HCT116 (cell line): ENCODE measurements at regions not wholly inside any gene's neighbourhood (a gene's known extent, or its start where the extent isn't known, plus 50 kb on each side); places are given as distances from the start of the nearest gene placed in this dataset.

Experiments used
- ATAC-seq: fragments of 200-7000 bp; cut with Tn5 transposase; 2 replicates; pipeline ENCODE4 v1.9.1; 2020; ENCODE audit warnings: mild to moderate bottlenecking, moderate library complexity
- BruUV-seq: library from RNA; stranded (reverse); fragments of 400-500 nt; replicated peaks from 2 replicates; lab custom pipeline; 2021; lab: Mats Ljungman, UMichigan
- CTCF ChIA-PET: fragments of 300-600 bp; sonication (Branson Sonifier 250); formaldehyde crosslinking; loops from one replicate; lab custom pipeline; 2021; ENCODE audit warnings: antibody characterized with exemption; lab: Charles Lee
- POLR2A ChIA-PET: fragments of 300-600, 350-600 bp; sonication (Branson Sonifier 250); formaldehyde crosslinking; loops from one replicate; lab custom pipeline; 2021; ENCODE audit warnings: antibody characterized with exemption; lab: Charles Lee
- RAD21 ChIA-PET, 2 experiments: fragments of 300-600 bp; sonication (Branson Sonifier 250); formaldehyde crosslinking; loops; one replicate each; lab custom pipeline; 2023; ENCODE audit warnings: low total read pairs in 2 of 2; ENCODE audit not compliant: uncharacterized antibody in 2 of 2, unreplicated experiment in 2 of 2, low non-redundant PET in 1 of 2; lab: Charles Lee
- DNase-seq: peaks from one replicate; pipeline ENCODE4 v3.0.0-alpha.2; 2010; ENCODE audit warnings: low read depth, low spot score
- H2AFZ ChIP-seq: fragments of 200-600 bp; shearing (Covaris generic), sonication (generic); 2 replicates; pipeline ENCODE4 v1.6.1; 2017; ENCODE audit warnings: low read depth, mixed run types, mixed read lengths, antibody characterized with exemption, low read length; ENCODE audit not compliant: poor library complexity, severe bottlenecking
- H3K27ac ChIP-seq: 2 replicates; pipeline ENCODE4 v1.5.1; 2012; ENCODE audit warnings: low read depth, low read length
- H3K27me3 ChIP-seq: fragments of 200-600 bp; sonication (generic); 2 replicates; pipeline ENCODE4 v1.6.1; 2016; ENCODE audit warnings: mixed run types, low read length, mixed read lengths; ENCODE audit not compliant: insufficient read depth
- H3K36me3 ChIP-seq, 2 experiments: fragments of 200-500 bp in 1 of 2; fragments of 200-600 bp in 1 of 2; sonication (Bioruptor generic) in 1 of 2; sonication (generic) in 1 of 2; 2 replicates each; pipeline versions ENCODE4 v1.5.1 to v1.6.1; 2014 to 2016; ENCODE audit warnings: low read length in 2 of 2, inconsistent platforms in 1 of 2, mixed read lengths in 1 of 2, mixed run types in 1 of 2; ENCODE audit not compliant: insufficient read depth in 2 of 2, control insufficient read depth in 1 of 2
- H3K4me1 ChIP-seq, 2 experiments: fragments of 200-600 bp in 1 of 2; sonication (generic) in 1 of 2; 2 replicates each; pipeline versions ENCODE4 v1.5.1 to v1.6.1; 2012 to 2017; ENCODE audit warnings: low read length in 2 of 2, inconsistent platforms in 1 of 2, mild to moderate bottlenecking in 1 of 2, mixed read lengths in 1 of 2, mixed run types in 1 of 2, moderate library complexity in 1 of 2; ENCODE audit not compliant: insufficient read depth in 2 of 2, control insufficient read depth in 1 of 2
- H3K4me2 ChIP-seq: fragments of 200-600 bp; sonication (generic); 2 replicates; pipeline ENCODE4 v1.6.1; 2017; ENCODE audit warnings: mixed run types, low read length, mixed read lengths
- H3K4me3 ChIP-seq, 2 experiments: fragments of 200-600 bp in 1 of 2; sonication (generic) in 1 of 2; replicated peaks in 1 of 2; 2 replicates each; pipeline ENCODE4 v1.5.1; 2011 to 2016; ENCODE audit warnings: low read length in 2 of 2, control low read depth in 1 of 2, low read depth in 1 of 2, mild to moderate bottlenecking in 1 of 2, mixed read lengths in 1 of 2, mixed run types in 1 of 2
- H3K79me2 ChIP-seq: fragments of 200-600 bp; sonication (generic); 2 replicates; pipeline ENCODE4 v1.6.1; 2017; ENCODE audit warnings: mild to moderate bottlenecking, mixed run types, low read length, moderate library complexity, mixed read lengths; ENCODE audit not compliant: insufficient read depth
- H3K9ac ChIP-seq: fragments of 200-600 bp; sonication (generic); 2 replicates; pipeline ENCODE4 v1.6.1; 2016; ENCODE audit warnings: low read length, mixed read lengths
- H3K9me2 ChIP-seq: fragments of 200-600 bp; sonication (generic), shearing (Covaris generic); 2 replicates; pipeline ENCODE4 v1.6.1; 2017; ENCODE audit warnings: mixed run types, mild to moderate bottlenecking, moderate library complexity; ENCODE audit not compliant: insufficient read depth
- H3K9me3 ChIP-seq, 2 experiments: fragments of 200-500 bp in 1 of 2; fragments of 200-600 bp in 1 of 2; sonication (Bioruptor generic) in 1 of 2; sonication (generic) in 1 of 2; 2 replicates each; pipeline ENCODE4 v1.6.1; 2014 to 2017; ENCODE audit warnings: low read length in 2 of 2, mixed read lengths in 2 of 2, inconsistent platforms in 1 of 2, low read depth in 1 of 2, mild to moderate bottlenecking in 1 of 2, mixed run types in 1 of 2, moderate library complexity in 1 of 2; ENCODE audit not compliant: control insufficient read depth in 1 of 2, insufficient read depth in 1 of 2
- H4K20me1 ChIP-seq: fragments of 200-600 bp; sonication (generic), shearing (Covaris generic); 2 replicates; pipeline ENCODE4 v1.6.1; 2017; ENCODE audit warnings: mixed run types, mild to moderate bottlenecking, moderate library complexity; ENCODE audit not compliant: insufficient read depth
- CBX3 ChIP-seq: IDR thresholded peaks from 2 replicates; pipeline ENCODE4 v1.6.1; 2012; ENCODE audit warnings: low read depth
- CEBPB ChIP-seq: IDR thresholded peaks from 2 replicates; pipeline ENCODE4 v1.6.1; 2012; ENCODE audit warnings: low read depth
- CTCF ChIP-seq, 3 experiments: fragments of 200-600 bp in 1 of 3; sonication (generic) in 1 of 3; IDR thresholded peaks in 2 of 3; conservative IDR thresholded peaks in 1 of 3; 2 replicates each; pipeline ENCODE4 v1.5.1; 2012 to 2017; ENCODE audit warnings: low read depth in 2 of 3, low read length in 2 of 3, antibody characterized with exemption in 1 of 3, borderline replicate concordance in 1 of 3, control low read depth in 1 of 3, mild to moderate bottlenecking in 1 of 3, mixed read lengths in 1 of 3, mixed run types in 1 of 3, moderate library complexity in 1 of 3; ENCODE audit not compliant: insufficient read depth in 1 of 3
- EGR1 ChIP-seq: IDR thresholded peaks from 2 replicates; pipeline ENCODE4 v1.6.1; 2012; ENCODE audit warnings: low read depth
- ELF1 ChIP-seq: IDR thresholded peaks from 2 replicates; pipeline ENCODE4 v1.6.1; 2012; ENCODE audit warnings: low read depth, borderline replicate concordance
- EZH2 ChIP-seq: fragments of 200-600 bp; sonication (generic); IDR thresholded peaks from 2 replicates; pipeline ENCODE4 v1.6.1; 2017; ENCODE audit warnings: antibody characterized with exemption, mixed run types
- EZH2phosphoT487 ChIP-seq: fragments of 200-600 bp; IDR thresholded peaks from 2 replicates; pipeline ENCODE4 v1.6.1; 2018; ENCODE audit warnings: antibody characterized with exemption, borderline replicate concordance
- FOSL1 ChIP-seq: IDR thresholded peaks from 2 replicates; pipeline ENCODE4 v1.6.1; 2012; ENCODE audit warnings: low read depth
- JUND ChIP-seq: IDR thresholded peaks from 2 replicates; pipeline ENCODE4 v1.6.1; 2012
- MAX ChIP-seq: IDR thresholded peaks from 2 replicates; pipeline ENCODE4 v1.6.1; 2012
- RAD21 ChIP-seq: IDR thresholded peaks from 2 replicates; pipeline ENCODE4 v1.6.1; 2012; ENCODE audit warnings: low read depth, mild to moderate bottlenecking
- SIN3A ChIP-seq: IDR thresholded peaks from 2 replicates; pipeline ENCODE4 v1.6.1; 2012; ENCODE audit warnings: low read depth
- SRF ChIP-seq: IDR thresholded peaks from 2 replicates; pipeline ENCODE4 v1.6.1; 2012; ENCODE audit warnings: low read depth
- TCF7L2 ChIP-seq: IDR thresholded peaks from 2 replicates; pipeline ENCODE4 v1.7.0; 2011; ENCODE audit warnings: borderline replicate concordance, inconsistent platforms; ENCODE audit not compliant: insufficient read depth, insufficient read length; ENCODE audit errors: extremely low read depth
- ZNF274 ChIP-seq: fragments of 200-500 bp; sonication (Bioruptor generic); IDR thresholded peaks from 2 replicates; pipeline ENCODE4 v1.6.1; 2014; ENCODE audit warnings: mild to moderate bottlenecking, low read depth, low read length, inconsistent platforms
- intact Hi-C: fragments of 100-400 bp; cut with micrococcal nuclease; formaldehyde crosslinking; loops from 2 replicates; pipeline ENCODE4 v1.10.0; 2022

DNA sequence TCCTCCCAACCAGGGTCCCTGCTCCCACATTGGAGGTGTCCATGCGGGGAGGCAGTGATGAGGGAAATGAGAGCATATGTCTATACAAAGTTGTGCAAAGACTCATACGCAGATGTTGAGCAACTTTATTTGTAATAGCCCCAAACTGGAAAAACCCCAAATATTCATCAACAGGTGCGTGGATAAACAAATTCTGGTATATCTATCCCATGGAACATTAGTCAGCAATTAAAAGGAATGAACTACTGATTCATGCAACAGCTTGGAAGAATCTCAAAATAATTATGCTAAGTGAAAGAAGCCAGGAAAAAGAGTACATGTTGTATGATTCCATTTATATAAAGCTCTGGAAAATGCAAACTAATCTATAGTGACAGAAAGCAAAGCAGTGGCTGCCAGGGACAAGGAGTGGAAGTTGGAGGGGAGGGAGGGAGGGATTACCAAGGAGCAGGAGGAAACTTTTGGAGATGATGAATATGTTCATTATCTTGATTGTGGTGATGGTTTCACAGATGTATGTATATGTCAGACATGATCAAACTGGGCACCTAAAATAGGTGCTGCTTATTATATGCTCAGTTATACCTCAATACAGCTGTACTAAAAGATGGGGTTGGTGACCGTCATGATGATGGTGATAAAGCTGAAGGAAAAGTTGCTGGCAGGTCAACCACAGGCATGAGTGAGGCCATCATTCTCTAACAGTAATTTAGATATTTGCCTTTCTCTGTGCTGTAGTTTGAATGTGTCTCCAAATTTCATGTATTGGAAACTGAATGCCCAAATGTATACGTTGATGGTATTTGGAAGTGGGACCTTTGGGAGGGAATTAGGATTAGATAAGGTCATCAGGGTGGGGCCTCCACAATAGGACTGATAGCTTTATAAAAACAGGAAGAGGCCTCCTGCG, 270.9 kb downstream of the CYP26B1 start:
- POLR2A ChIA-PET, result interaction anchor here (0.7 kb wide), 1 partner anchor 841 kb away, joined by 3 read pairs; no protein-coding TSS in a partner anchor
- Histone ChIP-seq H3K27me3 (no peaks in the 10 kb centered on the region), H4K20me1 (no peaks in the 10 kb centered on the region), H2AFZ (no peak overlapping the region), H3K79me2 (no peaks in the 10 kb centered on the region), H3K9ac (no peak overlapping the region), H3K4me1 (peaks cover 23 to 30% of the 10 kb centered on the region in 2 experiments)
- DNase-seq, result no peak
- no TSS peak for BruUV-seq
- intact Hi-C loops, result no loop called here
- TF ChIP-seq FOSL1 (no peak), JUND (no peak), EZH2 (no peak), CEBPB (no peak), MAX (no peak), RAD21 (no peak), SRF (no peak), CTCF (IDR thresholded peaks at IDR 0.05 in 2 of 3, conservative IDR thresholded peaks at IDR 0.05 in 1 of 3; ENCODE audit: borderline replicate concordance in 1 of 3, insufficient read depth in 1 of 3, low read depth in 2 of 3, low read length in 2 of 3) (no peak), TCF7L2 (no peak), SIN3A (no peak), CBX3 (no peak), EGR1 (no peak), ELF1 (no peak), ZNF274 (no peak), EZH2phosphoT487 (no peak)
- TF ChIP-seq, all 23 proteins: peak for 0
- Histone ChIP-seq H3K9me3 (no peaks in the 10 kb centered on the region), H3K4me3 (no peak overlapping the region), H3K9me2 (no peaks in the 10 kb centered on the region), H3K4me2 (no peak overlapping the region), H3K27ac (no peak overlapping the region), H3K36me3 (no peaks in the 10 kb centered on the region)
- ChIA-PET RAD21 (no interaction called here), CTCF (no interaction called here)
- no peak for ATAC-seq
